GM13976 (cell line): ENCODE measurements at regions not wholly inside any gene's neighbourhood (a gene's known extent, or its start where the extent isn't known, plus 50 kb on each side); places are given as distances from the start of the nearest gene placed in this dataset.

Experiments used
- DNase-seq: peaks from one replicate; pipeline ENCODE4 v3.0.0; 2012; ENCODE audit warnings: low spot score
- in situ Hi-C: fragments of 300-500 bp; cut with MboI; formaldehyde crosslinking; loops from one replicate; pipeline ENCODE4 v1.12.0; 2022; ENCODE audit warnings: low sequenced_read_pairs, mixed read lengths, inconsistent platforms; ENCODE audit not compliant: unreplicated experiment
- TF ChIP-seq, protein P1 (sequence below): IDR thresholded peaks from 2 replicates; pipeline ENCODE4 v1.5.1; 2012; ENCODE audit warnings: borderline replicate concordance, mild to moderate bottlenecking; ENCODE audit not compliant: insufficient read depth; ENCODE audit errors: extremely low read depth, missing control alignments, control extremely low read depth

- DNase-seq: no peak
- TF ChIP-seq, protein P1, sequence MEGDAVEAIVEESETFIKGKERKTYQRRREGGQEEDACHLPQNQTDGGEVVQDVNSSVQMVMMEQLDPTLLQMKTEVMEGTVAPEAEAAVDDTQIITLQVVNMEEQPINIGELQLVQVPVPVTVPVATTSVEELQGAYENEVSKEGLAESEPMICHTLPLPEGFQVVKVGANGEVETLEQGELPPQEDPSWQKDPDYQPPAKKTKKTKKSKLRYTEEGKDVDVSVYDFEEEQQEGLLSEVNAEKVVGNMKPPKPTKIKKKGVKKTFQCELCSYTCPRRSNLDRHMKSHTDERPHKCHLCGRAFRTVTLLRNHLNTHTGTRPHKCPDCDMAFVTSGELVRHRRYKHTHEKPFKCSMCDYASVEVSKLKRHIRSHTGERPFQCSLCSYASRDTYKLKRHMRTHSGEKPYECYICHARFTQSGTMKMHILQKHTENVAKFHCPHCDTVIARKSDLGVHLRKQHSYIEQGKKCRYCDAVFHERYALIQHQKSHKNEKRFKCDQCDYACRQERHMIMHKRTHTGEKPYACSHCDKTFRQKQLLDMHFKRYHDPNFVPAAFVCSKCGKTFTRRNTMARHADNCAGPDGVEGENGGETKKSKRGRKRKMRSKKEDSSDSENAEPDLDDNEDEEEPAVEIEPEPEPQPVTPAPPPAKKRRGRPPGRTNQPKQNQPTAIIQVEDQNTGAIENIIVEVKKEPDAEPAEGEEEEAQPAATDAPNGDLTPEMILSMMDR: no peak
- in situ Hi-C loops: no loop called here
These were observed 203.1 kb downstream of the SIPA1L2 start for GRCh38 chr1:232426801-232427200.

DNA sequence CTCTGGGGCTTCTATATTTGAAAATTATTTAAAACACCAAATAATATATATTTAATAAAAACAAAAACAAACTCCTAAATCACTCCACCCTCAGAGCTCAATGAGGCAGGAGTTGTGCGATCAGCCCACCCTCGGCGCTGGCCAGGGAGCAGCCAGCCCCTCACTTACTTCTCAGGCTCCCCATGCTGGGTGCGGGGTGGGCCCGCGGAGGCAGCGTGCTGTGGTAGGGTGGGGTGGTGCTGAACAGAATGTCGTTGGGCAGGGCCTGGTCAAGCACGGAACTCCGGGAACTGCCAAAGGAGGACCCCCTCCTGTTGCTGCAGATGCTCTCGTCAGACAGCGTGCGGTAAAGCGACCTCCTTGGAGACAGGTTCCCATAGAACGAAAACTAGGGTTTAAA lies 204.5 kb downstream of the SIPA1L2 start:
- TF ChIP-seq, protein P1: no peak
- in situ Hi-C loops: no loop called here
- no peak for DNase-seq

DNA sequence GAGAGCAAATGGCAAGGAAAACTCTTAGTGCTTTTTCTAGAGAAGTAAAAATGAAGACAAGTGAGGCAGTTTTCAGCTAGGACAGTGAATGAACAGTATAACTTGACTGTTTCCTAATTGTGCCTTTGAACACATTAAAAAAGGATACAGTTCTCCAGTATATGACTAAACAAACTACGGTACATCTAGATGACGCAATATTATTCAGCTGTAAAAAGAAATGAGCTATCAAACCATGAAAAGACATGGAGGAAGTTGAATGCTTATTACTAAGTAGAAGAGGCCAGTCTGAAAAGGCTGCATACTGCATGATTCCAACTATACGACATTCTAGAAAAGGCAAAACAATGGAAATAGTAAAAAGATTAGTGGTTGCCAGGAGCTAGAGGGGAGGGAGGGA lies 206.3 kb downstream of the SIPA1L2 start:
- TF ChIP-seq, protein P1: no peak
- in situ Hi-C loops: no loop called here
- DNase-seq: no peak

- TF ChIP-seq, protein P1: no peak
- no peak for DNase-seq
- in situ Hi-C loops: no loop called here
These were observed 207.0 kb downstream of the SIPA1L2 start for GRCh38 chr1:232422898-232423297.

GRCh38 chr1:232422098-232422497 lies 207.8 kb downstream of the SIPA1L2 start:
- TF ChIP-seq, protein P1: no peak
- in situ Hi-C loops: no loop called here
- DNase-seq: no peak

DNA sequence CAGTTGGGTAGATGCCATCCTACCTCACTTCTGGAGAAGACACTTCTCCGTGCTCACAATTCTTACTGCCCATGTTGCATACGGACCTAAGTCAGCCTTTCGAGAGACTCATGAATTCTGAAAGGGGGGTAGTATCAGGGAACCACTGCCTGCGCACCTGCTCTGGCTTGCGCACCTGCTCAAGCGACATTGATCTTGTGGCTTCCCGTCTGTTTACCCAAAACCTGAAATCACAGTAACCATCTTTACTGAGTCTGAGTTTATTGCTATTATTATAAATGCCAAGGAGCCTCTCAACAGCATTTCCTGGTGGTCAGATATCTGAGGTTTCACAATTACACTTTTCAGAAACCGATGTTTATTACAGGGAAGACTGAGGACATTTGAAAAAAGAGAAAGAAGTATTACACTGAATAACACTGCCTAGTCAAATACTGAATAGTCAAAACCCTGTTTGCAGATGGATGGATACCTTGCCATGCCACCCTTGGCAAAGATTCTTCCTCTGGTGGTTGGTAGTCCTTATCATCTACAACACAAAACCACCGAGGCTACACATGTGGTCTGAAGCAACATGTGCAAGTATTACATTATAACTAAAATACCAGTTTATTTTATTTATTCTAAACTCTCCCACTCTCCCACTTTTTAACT lies 208.7 kb downstream of the SIPA1L2 start:
- TF ChIP-seq, protein P1: no peak
- DNase-seq: no peak

More for the DNA sequence above, 208.7 kb downstream of the SIPA1L2 start:
- in situ Hi-C loops: no loop called here
